KMS-11 (cell line): ENCODE measurements at regions not wholly inside any gene's neighbourhood (a gene's known extent, or its start where the extent isn't known, plus 50 kb on each side); places are given as distances from the start of the nearest gene placed in this dataset.

ENCODE experiments used
- H2AFZ ChIP-seq: fragments of 200-600 bp; sonication (generic); 2 replicates; pipeline ENCODE4 v1.6.1; 2016; ENCODE audit warnings: antibody characterized with exemption, mixed run types, low read depth
- H3K27ac ChIP-seq: fragments of 200-600 bp; sonication (generic); 2 replicates; pipeline ENCODE4 v1.6.1; 2016; ENCODE audit warnings: mild to moderate bottlenecking, mixed run types
- H3K27me3 ChIP-seq: fragments of 200-600 bp; sonication (generic); 2 replicates; pipeline ENCODE4 v1.6.1; 2017; ENCODE audit warnings: mild to moderate bottlenecking, low read depth, mixed run types, moderate library complexity; ENCODE audit not compliant: insufficient read depth
- H3K36me3 ChIP-seq: fragments of 200-600 bp; sonication (generic); 2 replicates; pipeline ENCODE4 v1.6.1; 2017; ENCODE audit warnings: mild to moderate bottlenecking, mixed run types; ENCODE audit not compliant: insufficient read depth
- H3K4me1 ChIP-seq: fragments of 200-600 bp; sonication (generic); 2 replicates; pipeline ENCODE4 v1.6.1; 2016; ENCODE audit warnings: mild to moderate bottlenecking, low read depth, mixed run types; ENCODE audit not compliant: poor library complexity, severe bottlenecking
- H3K4me2 ChIP-seq: fragments of 200-600 bp; sonication (generic); 2 replicates; pipeline ENCODE4 v1.7.0; 2016; ENCODE audit warnings: mild to moderate bottlenecking, mixed run types
- H3K4me3 ChIP-seq: fragments of 200-600 bp; sonication (generic); IDR thresholded peaks from 2 replicates; pipeline ENCODE4 v1.6.1; 2017; ENCODE audit warnings: low read depth, low read length, mixed read lengths; ENCODE audit not compliant: insufficient read depth
- H3K79me2 ChIP-seq: fragments of 200-600 bp; sonication (generic); 2 replicates; pipeline ENCODE4 v1.6.1; 2016; ENCODE audit warnings: low read depth, mixed run types; ENCODE audit not compliant: insufficient read depth
- H3K9ac ChIP-seq: fragments of 200-600 bp; sonication (generic); 2 replicates; pipeline ENCODE4 v1.6.1; 2016; ENCODE audit warnings: mild to moderate bottlenecking, mixed run types
- H4K20me1 ChIP-seq: fragments of 200-600 bp; sonication (generic); 2 replicates; pipeline ENCODE4 v1.6.1; 2016; ENCODE audit warnings: mild to moderate bottlenecking, mixed run types; ENCODE audit not compliant: insufficient read depth
- CTCF ChIP-seq: fragments of 200-600 bp; sonication (generic); conservative IDR thresholded peaks from 2 replicates; pipeline ENCODE4 v1.6.1; 2017; ENCODE audit warnings: low read depth, mild to moderate bottlenecking, antibody characterized with exemption, low read length, moderate library complexity, mixed read lengths

GRCh38 chr9:27655441-27655840 lies 82.2 kb upstream of the C9orf72 start:
- H3K27ac ChIP-seq = no peak overlapping the region
- no peaks in the 10 kb centered on the region for H4K20me1 ChIP-seq
- no peak overlapping the region for H3K4me2 ChIP-seq
- no peaks in the 10 kb centered on the region for H3K36me3 ChIP-seq
- no peak overlapping the region for H3K4me3 ChIP-seq
- H2AFZ ChIP-seq = no peak overlapping the region
- H3K4me1 ChIP-seq = no peaks in the 10 kb centered on the region
- H3K79me2 ChIP-seq = no peaks in the 10 kb centered on the region
- no peaks in the 10 kb centered on the region for H3K27me3 ChIP-seq
- no peak for TF ChIP-seq CTCF
- no peak overlapping the region for H3K9ac ChIP-seq

GRCh38 chr9:27659001-27659400 lies 85.7 kb upstream of the C9orf72 start:
- Histone ChIP-seq H3K4me3 (no peak overlapping the region), H3K36me3 (no peaks in the 10 kb centered on the region), H3K79me2 (no peaks in the 10 kb centered on the region), H3K9ac (no peak overlapping the region), H3K27me3 (no peaks in the 10 kb centered on the region), H2AFZ (no peak overlapping the region), H3K4me2 (no peak overlapping the region), H3K4me1 (no peaks in the 10 kb centered on the region), H3K27ac (no peak overlapping the region), H4K20me1 (no peaks in the 10 kb centered on the region)
- no peak for TF ChIP-seq CTCF

GRCh38 chr9:27659571-27659970 lies 86.3 kb upstream of the C9orf72 start:
- TF ChIP-seq CTCF = no peak
- no peaks in the 10 kb centered on the region for H3K4me1 ChIP-seq
- H2AFZ ChIP-seq = no peak overlapping the region
- H3K9ac ChIP-seq = no peak overlapping the region
- no peak overlapping the region for H3K4me3 ChIP-seq
- H3K27ac ChIP-seq = no peak overlapping the region
- H3K36me3 ChIP-seq = no peaks in the 10 kb centered on the region
- no peaks in the 10 kb centered on the region for H3K27me3 ChIP-seq
- H3K4me2 ChIP-seq = no peak overlapping the region
- no peaks in the 10 kb centered on the region for H3K79me2 ChIP-seq
- H4K20me1 ChIP-seq = no peaks in the 10 kb centered on the region

GRCh38 chr9:27660148-27660547 lies 86.9 kb upstream of the C9orf72 start:
- no peak overlapping the region for H2AFZ ChIP-seq
- TF ChIP-seq CTCF = no peak
- H3K9ac ChIP-seq = no peak overlapping the region
- no peaks in the 10 kb centered on the region for H4K20me1 ChIP-seq
- H3K27ac ChIP-seq = no peak overlapping the region
- H3K4me1 ChIP-seq = no peaks in the 10 kb centered on the region
- no peaks in the 10 kb centered on the region for H3K36me3 ChIP-seq
- H3K4me2 ChIP-seq = no peak overlapping the region
- H3K4me3 ChIP-seq = no peak overlapping the region
- H3K27me3 ChIP-seq = no peaks in the 10 kb centered on the region
- H3K79me2 ChIP-seq = no peaks in the 10 kb centered on the region

GRCh38 chr9:27663526-27663925 lies 90.2 kb upstream of the C9orf72 start:
- H3K4me3 ChIP-seq = no peak overlapping the region
- no peak overlapping the region for H3K27ac ChIP-seq
- no peaks in the 10 kb centered on the region for H4K20me1 ChIP-seq
- no peaks in the 10 kb centered on the region for H3K4me1 ChIP-seq
- H3K4me2 ChIP-seq = no peak overlapping the region
- no peaks in the 10 kb centered on the region for H3K27me3 ChIP-seq
- no peaks in the 10 kb centered on the region for H3K36me3 ChIP-seq
- no peak for TF ChIP-seq CTCF
- no peak overlapping the region for H2AFZ ChIP-seq
- H3K79me2 ChIP-seq = no peaks in the 10 kb centered on the region
- no peak overlapping the region for H3K9ac ChIP-seq
